ENCODE measurements at regions not wholly inside any gene's neighbourhood (a gene's known extent, or its start where the extent isn't known, plus 50 kb on each side); places are given as distances from the start of the nearest gene placed in this dataset.

- no peak for TF ChIP-seq TCF12 (IDR thresholded peaks at IDR 0.05)
- peak; percentile 78; the same call in 1 of the 2 replicates for TF ChIP-seq TCF12 (CRISPR knock-in tag; IDR thresholded peaks at IDR 0.05)
- peak; percentile 88 for TF ChIP-seq GFI1 (CRISPR knock-in tag; IDR thresholded peaks at IDR 0.05; ENCODE audit: borderline replicate concordance)
- TF ChIP-seq, protein P1, sequence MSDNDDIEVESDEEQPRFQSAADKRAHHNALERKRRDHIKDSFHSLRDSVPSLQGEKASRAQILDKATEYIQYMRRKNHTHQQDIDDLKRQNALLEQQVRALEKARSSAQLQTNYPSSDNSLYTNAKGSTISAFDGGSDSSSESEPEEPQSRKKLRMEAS (IDR thresholded peaks at IDR 0.05) = no peak
- TF ChIP-seq SYNCRIP (IDR thresholded peaks at IDR 0.05; ENCODE audit: insufficient read depth, low read depth, low read length) = no peak
- TF ChIP-seq ZNF335 (CRISPR knock-in tag; IDR thresholded peaks at IDR 0.05) = 0 out of 2 replicates have a peak, but pooled peaks have one; percentile 36
- TF ChIP-seq ZNF556 (CRISPR knock-in tag; IDR thresholded peaks at IDR 0.05; ENCODE audit: borderline replicate concordance) = 0 out of 2 replicates have a peak, but pooled peaks have one; percentile 67
- TF ChIP-seq NFIC (IDR thresholded peaks at IDR 0.05; ENCODE audit: low read length) = peak; percentile 86
- TF ChIP-seq, protein P2, sequence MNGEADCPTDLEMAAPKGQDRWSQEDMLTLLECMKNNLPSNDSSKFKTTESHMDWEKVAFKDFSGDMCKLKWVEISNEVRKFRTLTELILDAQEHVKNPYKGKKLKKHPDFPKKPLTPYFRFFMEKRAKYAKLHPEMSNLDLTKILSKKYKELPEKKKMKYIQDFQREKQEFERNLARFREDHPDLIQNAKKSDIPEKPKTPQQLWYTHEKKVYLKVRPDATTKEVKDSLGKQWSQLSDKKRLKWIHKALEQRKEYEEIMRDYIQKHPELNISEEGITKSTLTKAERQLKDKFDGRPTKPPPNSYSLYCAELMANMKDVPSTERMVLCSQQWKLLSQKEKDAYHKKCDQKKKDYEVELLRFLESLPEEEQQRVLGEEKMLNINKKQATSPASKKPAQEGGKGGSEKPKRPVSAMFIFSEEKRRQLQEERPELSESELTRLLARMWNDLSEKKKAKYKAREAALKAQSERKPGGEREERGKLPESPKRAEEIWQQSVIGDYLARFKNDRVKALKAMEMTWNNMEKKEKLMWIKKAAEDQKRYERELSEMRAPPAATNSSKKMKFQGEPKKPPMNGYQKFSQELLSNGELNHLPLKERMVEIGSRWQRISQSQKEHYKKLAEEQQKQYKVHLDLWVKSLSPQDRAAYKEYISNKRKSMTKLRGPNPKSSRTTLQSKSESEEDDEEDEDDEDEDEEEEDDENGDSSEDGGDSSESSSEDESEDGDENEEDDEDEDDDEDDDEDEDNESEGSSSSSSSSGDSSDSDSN (CRISPR knock-in tag; IDR thresholded peaks at IDR 0.05) = no peak
- TF ChIP-seq FIP1L1 (IDR thresholded peaks at IDR 0.05; ENCODE audit: borderline replicate concordance, insufficient read depth, low read depth, low read length) = no peak
- TF ChIP-seq ZNF510 (CRISPR knock-in tag; IDR thresholded peaks at IDR 0.05; ENCODE audit: low read depth) = no peak
- peak; percentile 90 for TF ChIP-seq NCOA2 (CRISPR knock-in tag; IDR thresholded peaks at IDR 0.05)
- no peak for TF ChIP-seq ZNF451 (CRISPR knock-in tag; IDR thresholded peaks at IDR 0.05)
- TF ChIP-seq, protein P3, sequence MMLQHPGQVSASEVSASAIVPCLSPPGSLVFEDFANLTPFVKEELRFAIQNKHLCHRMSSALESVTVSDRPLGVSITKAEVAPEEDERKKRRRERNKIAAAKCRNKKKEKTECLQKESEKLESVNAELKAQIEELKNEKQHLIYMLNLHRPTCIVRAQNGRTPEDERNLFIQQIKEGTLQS (CRISPR knock-in tag; IDR thresholded peaks at IDR 0.05) = peak; percentile 38; the same call in 1 of the 2 replicates
- TF ChIP-seq CEBPG (CRISPR knock-in tag; IDR thresholded peaks at IDR 0.05) = peak; percentile 98
- TF ChIP-seq SOX13 (IDR thresholded peaks at IDR 0.05) = peak; percentile 89
- TF ChIP-seq SOX13 (CRISPR knock-in tag; conservative IDR thresholded peaks at IDR 0.05 in 1 of 2, IDR thresholded peaks at IDR 0.05 in 1 of 2) = peak in 1 of 2 experiments; percentile 98; a peak in 2 of 4 replicates
- TF ChIP-seq HMG20B (CRISPR knock-in tag; conservative IDR thresholded peaks at IDR 0.05) = peak; percentile 84
- peak; percentile 72 for TF ChIP-seq PITX1 (CRISPR knock-in tag; IDR thresholded peaks at IDR 0.05)
- TF ChIP-seq SIN3B (IDR thresholded peaks at IDR 0.05; ENCODE audit: low read length) = no peak
- no peak for TF ChIP-seq PLSCR1 (CRISPR knock-in tag; IDR thresholded peaks at IDR 0.05; ENCODE audit: borderline replicate concordance)
- TF ChIP-seq U2AF2 (IDR thresholded peaks at IDR 0.05; ENCODE audit: low read depth, low read length) = no peak
- no peak for TF ChIP-seq ZNF382 (CRISPR knock-in tag; IDR thresholded peaks at IDR 0.05; ENCODE audit: borderline replicate concordance)
- peak; percentile 78 for TF ChIP-seq SAP130 (CRISPR knock-in tag; IDR thresholded peaks at IDR 0.05; ENCODE audit: low read depth)
- peak; percentile 89 for TF ChIP-seq NR2F6 (IDR thresholded peaks at IDR 0.05)
- peak; percentile 71 for TF ChIP-seq NR2F6 (CRISPR knock-in tag; IDR thresholded peaks at IDR 0.05)
- 0 out of 2 replicates have a peak, but pooled peaks have one; percentile 57 for TF ChIP-seq CCDC6 (CRISPR knock-in tag; IDR thresholded peaks at IDR 0.05)
- no peak for TF ChIP-seq SMAD9 (CRISPR knock-in tag; IDR thresholded peaks at IDR 0.05)
Observed at GRCh38 chr4:102441978-102442911, 58.9 kb upstream of the NFKB1 start (continued).

Data from HepG2 (cell line).